Endothelial cell of umbilical vein (primary cell): ENCODE measurements at regions not wholly inside any gene's neighbourhood (a gene's known extent, or its start where the extent isn't known, plus 50 kb on each side); places are given as distances from the start of the nearest gene placed in this dataset.

Source experiments
- BruUV-seq: library from RNA; stranded (reverse); fragments of 400-500 nt; replicated peaks from 2 replicates; lab custom pipeline; 2021; lab: Mats Ljungman, UMichigan
- CTCF ChIA-PET: fragments of 300-600, 350-600 bp; sonication (Branson Sonifier 250); formaldehyde crosslinking; loops from one replicate; lab custom pipeline; 2021; ENCODE audit warnings: antibody characterized with exemption, inconsistent platforms; lab: Charles Lee
- POLR2A ChIA-PET: fragments of 300-600, 350-600 bp; sonication (Branson Sonifier 250); formaldehyde crosslinking; loops from one replicate; lab custom pipeline; 2021; ENCODE audit warnings: antibody characterized with exemption, inconsistent platforms; lab: Charles Lee
- DNase-seq: peaks from one replicate; pipeline ENCODE4 v3.0.0-alpha.2; 2011; ENCODE audit warnings: low read depth, low spot score
- FAIRE-seq: peaks from 2 replicates; lab custom pipeline; 2011; peaks lifted over from hg19 to GRCh38; lab: Jason Lieb, UNC
- H2AFZ ChIP-seq: 2 replicates; pipeline ENCODE4 v1.6.0; 2012; ENCODE audit warnings: low read depth, low read length, control low read depth, inconsistent platforms
- H3K27ac ChIP-seq: 2 replicates; pipeline ENCODE4 v1.5.1; 2011; ENCODE audit warnings: low read depth, mild to moderate bottlenecking, control low read depth, low read length, moderate library complexity; ENCODE audit not compliant: insufficient read depth
- H3K27me3 ChIP-seq, 2 experiments: 2 replicates each; pipeline versions ENCODE4 v1.6.0 to v1.6.1; 2011; ENCODE audit warnings: low read length in 2 of 2, mixed read lengths in 1 of 2; ENCODE audit not compliant: control insufficient read depth in 2 of 2, insufficient read depth in 2 of 2
- H3K36me3 ChIP-seq, 2 experiments: 2 replicates in 1 of 2; 3 replicates in 1 of 2; pipeline ENCODE4 v1.5.1; 2011; ENCODE audit warnings: low read length in 2 of 2, mild to moderate bottlenecking in 1 of 2, moderate library complexity in 1 of 2; ENCODE audit not compliant: control insufficient read depth in 2 of 2, insufficient read depth in 2 of 2; ENCODE audit errors: extremely low read depth in 1 of 2
- H3K4me1 ChIP-seq: 3 replicates; pipeline ENCODE4 v1.5.1; 2011; ENCODE audit warnings: mild to moderate bottlenecking, low read length; ENCODE audit not compliant: control insufficient read depth, insufficient read depth; ENCODE audit errors: extremely low read depth
- H3K4me2 ChIP-seq: 2 replicates; pipeline ENCODE4 v1.6.1; 2011; ENCODE audit warnings: low read length, control low read depth, mixed read lengths; ENCODE audit not compliant: insufficient read depth
- H3K4me3 ChIP-seq, 3 experiments: fragments of 200-600 bp in 1 of 3; sonication (generic), shearing (Covaris generic) in 1 of 3; replicated peaks in 1 of 3; 2 replicates each; pipeline ENCODE4 v1.5.1; 2011 to 2016; ENCODE audit warnings: control low read depth in 3 of 3, low read length in 3 of 3, mild to moderate bottlenecking in 2 of 3, inconsistent platforms in 1 of 3, low read depth in 1 of 3, moderate library complexity in 1 of 3; ENCODE audit not compliant: insufficient read depth in 1 of 3
- H3K79me2 ChIP-seq: 2 replicates; pipeline ENCODE4 v1.6.0; 2012; ENCODE audit warnings: low read length, inconsistent platforms; ENCODE audit not compliant: control insufficient read depth, insufficient read depth
- H3K9ac ChIP-seq: replicated peaks from 2 replicates; pipeline ENCODE3; 2011; ENCODE audit warnings: low read length, control low read depth; ENCODE audit not compliant: insufficient read depth; ENCODE audit errors: extremely low read depth
- H3K9me1 ChIP-seq: replicated peaks from 3 replicates; pipeline ENCODE4 v1.6.0; 2011; ENCODE audit warnings: mild to moderate bottlenecking, low read length; ENCODE audit not compliant: control insufficient read depth, insufficient read depth; ENCODE audit errors: extremely low read depth
- H3K9me3 ChIP-seq: replicated peaks from 2 replicates; pipeline ENCODE4 v1.5.1; 2012; ENCODE audit warnings: low read length, inconsistent platforms; ENCODE audit not compliant: control insufficient read depth, insufficient read depth
- H4K20me1 ChIP-seq: replicated peaks from 2 replicates; pipeline ENCODE3; 2011; ENCODE audit warnings: mild to moderate bottlenecking, low read length; ENCODE audit not compliant: control insufficient read depth, insufficient read depth; ENCODE audit errors: extremely low read depth
- CTCF ChIP-seq, 2 donors: IDR thresholded peaks; 1 replicate in 1 of 2; 2 replicates in 1 of 2; pipeline ENCODE4 v1.5.1; 2011; ENCODE audit warnings: low read length in 2 of 2, mild to moderate bottlenecking in 2 of 2, moderate library complexity in 2 of 2, control low read depth in 1 of 2, inconsistent platforms in 1 of 2, low read depth in 1 of 2; ENCODE audit not compliant: insufficient read depth in 1 of 2; ENCODE audit errors: extremely low read depth in 1 of 2
- EZH2 ChIP-seq: IDR thresholded peaks from 2 replicates; pipeline ENCODE4 v1.6.1; 2012; ENCODE audit warnings: borderline replicate concordance, low read depth, mild to moderate bottlenecking, moderate library complexity, low read length, inconsistent platforms; ENCODE audit not compliant: severe bottlenecking
- FOS ChIP-seq: IDR thresholded peaks from 2 replicates; pipeline ENCODE4 v1.6.1; 2011; ENCODE audit warnings: mild to moderate bottlenecking, low read length, moderate library complexity, borderline replicate concordance; ENCODE audit not compliant: insufficient read depth
- JUN ChIP-seq: IDR thresholded peaks from 2 replicates; pipeline ENCODE4 v1.6.1; 2011; ENCODE audit warnings: borderline replicate concordance, low read depth; ENCODE audit not compliant: insufficient read length, insufficient read depth
- MAX ChIP-seq: IDR thresholded peaks from 2 replicates; pipeline ENCODE4 v1.6.1; 2011; ENCODE audit not compliant: insufficient read depth, insufficient read length
- MYC ChIP-seq: IDR thresholded peaks from one replicate; pipeline ENCODE4 v1.6.1; 2011; ENCODE audit warnings: mild to moderate bottlenecking, low read depth, low read length
- POLR2A ChIP-seq: IDR thresholded peaks from 2 replicates; pipeline ENCODE4 v1.6.1; 2012; ENCODE audit warnings: low read depth, mild to moderate bottlenecking, control low read depth, low read length
- POLR2AphosphoS5 ChIP-seq: IDR thresholded peaks from 2 replicates; pipeline ENCODE4 v1.6.1; 2012; ENCODE audit warnings: low read depth, mild to moderate bottlenecking, control low read depth, low read length, moderate library complexity; ENCODE audit not compliant: insufficient read depth
- dilution Hi-C: fragments of 300-500 bp; cut with MboI; formaldehyde crosslinking; loops from one replicate; pipeline ENCODE4 v1.15.0; 2019; ENCODE audit warnings: low sequenced_read_pairs; ENCODE audit not compliant: extremely low pct_ligation_motif_present
- intact Hi-C: fragments of 100-400 bp; cut with micrococcal nuclease; formaldehyde crosslinking; loops from one replicate; pipeline ENCODE4 v1.10.0; 2022

GRCh38 chr6:26307850-26308249 is 57.1 kb upstream of the BTN3A2 start:
- no peak overlapping the region for H3K4me2 ChIP-seq
- H3K79me2 ChIP-seq, result no peaks in the 10 kb centered on the region
- DNase-seq (no peak), FAIRE-seq (no peak)
- BruUV-seq, result no TSS peak
- ChIA-PET CTCF (interaction anchor here (1.4 to 2.0 kb wide), 2 partner anchors 15 to 17 kb away, joined by 3 to 4 read pairs; no protein-coding TSS in a partner anchor), POLR2A (no interaction called here)
- H3K4me1 ChIP-seq, result peaks cover 11% of the 10 kb centered on the region
- dilution Hi-C loops (no loop called here), intact Hi-C loops (no loop called here)
- no peak overlapping the region for H3K9ac ChIP-seq
- no peak overlapping the region for H2AFZ ChIP-seq
- H4K20me1 ChIP-seq, result no peaks in the 10 kb centered on the region
- H3K9me3 ChIP-seq, result no peaks in the 10 kb centered on the region
- H3K9me1 ChIP-seq, result no peaks in the 10 kb centered on the region
- no peaks in the 10 kb centered on the region for H3K36me3 ChIP-seq
- no peak overlapping the region for H3K4me3 ChIP-seq
- H3K27ac ChIP-seq, result no peak overlapping the region
- TF ChIP-seq FOS, result no peak
- no peak for TF ChIP-seq MAX
- no peak for TF ChIP-seq CTCF (IDR thresholded peaks at IDR 0.05; ENCODE audit: extremely low read depth in 1 of 2, insufficient read depth in 1 of 2, low read depth in 1 of 2, low read length in 2 of 2)
- no peak for TF ChIP-seq EZH2
- TF ChIP-seq POLR2AphosphoS5, result no peak
- no peak for TF ChIP-seq JUN
- no peak for TF ChIP-seq POLR2A
- no peak for TF ChIP-seq MYC
- H3K27me3 ChIP-seq, result peaks cover 4 to 14% of the 10 kb centered on the region in 2 experiments
